Retinal pigment epithelial cell (primary cell): ENCODE measurements at regions not wholly inside any gene's neighbourhood (a gene's known extent, or its start where the extent isn't known, plus 50 kb on each side); places are given as distances from the start of the nearest gene placed in this dataset.

Experiments used
- DNase-seq: peaks from one replicate; pipeline ENCODE4 v3.0.0-alpha.2; 2010; ENCODE audit warnings: low read depth
- H3K4me3 ChIP-seq: 2 replicates; pipeline ENCODE4 v1.5.1; 2011; ENCODE audit warnings: mild to moderate bottlenecking, low read length, control low read depth, moderate library complexity
- CTCF ChIP-seq: conservative IDR thresholded peaks from 2 replicates; pipeline ENCODE4 v1.5.1; 2011; ENCODE audit warnings: low read depth, low read length, control low read depth, inconsistent platforms

- no peak for DNase-seq
- no peak for TF ChIP-seq CTCF
- H3K4me3 ChIP-seq, result no peak overlapping the region
These were observed 145.7 kb upstream of the TRPC7 start for GRCh38 chr5:136511046-136511445.

GRCh38 chr5:136510481-136510880 lies 145.1 kb upstream of the TRPC7 start:
- TF ChIP-seq CTCF, result no peak
- no peak overlapping the region for H3K4me3 ChIP-seq
- no peak for DNase-seq

GRCh38 chr5:136506131-136506530 lies 140.8 kb upstream of the TRPC7 start:
- TF ChIP-seq CTCF, result no peak
- H3K4me3 ChIP-seq, result no peak overlapping the region
- no peak for DNase-seq

GRCh38 chr5:136501133-136501532 lies 135.8 kb upstream of the TRPC7 start:
- no peak for TF ChIP-seq CTCF
- DNase-seq, result no peak
- H3K4me3 ChIP-seq, result no peak overlapping the region

- TF ChIP-seq CTCF, result no peak
- no peak overlapping the region for H3K4me3 ChIP-seq
- DNase-seq, result no peak
These were observed 127.2 kb upstream of the TRPC7 start for GRCh38 chr5:136492587-136492986.

GRCh38 chr5:136491806-136492205 lies 126.5 kb upstream of the TRPC7 start:
- no peak for DNase-seq
- TF ChIP-seq CTCF, result no peak
- no peak overlapping the region for H3K4me3 ChIP-seq

- TF ChIP-seq CTCF, result no peak
- H3K4me3 ChIP-seq, result no peak overlapping the region
- no peak for DNase-seq
These were observed 119.5 kb upstream of the TRPC7 start for GRCh38 chr5:136484808-136485325.
